ENCODE measurements at regions not wholly inside any gene's neighbourhood (a gene's known extent, or its start where the extent isn't known, plus 50 kb on each side); places are given as distances from the start of the nearest gene placed in this dataset.
"Not testable (repeated sequence)": the region's sequence is repeated elsewhere in the genome, so short reads cannot be mapped to it uniquely, and the experiment has no call there.

GRCh38 chr14:30272848-30273832 is 285.8 kb upstream of the G2E3 start:
- no peak overlapping the region for H3K4me2 ChIP-seq
- TF ChIP-seq, protein P1, sequence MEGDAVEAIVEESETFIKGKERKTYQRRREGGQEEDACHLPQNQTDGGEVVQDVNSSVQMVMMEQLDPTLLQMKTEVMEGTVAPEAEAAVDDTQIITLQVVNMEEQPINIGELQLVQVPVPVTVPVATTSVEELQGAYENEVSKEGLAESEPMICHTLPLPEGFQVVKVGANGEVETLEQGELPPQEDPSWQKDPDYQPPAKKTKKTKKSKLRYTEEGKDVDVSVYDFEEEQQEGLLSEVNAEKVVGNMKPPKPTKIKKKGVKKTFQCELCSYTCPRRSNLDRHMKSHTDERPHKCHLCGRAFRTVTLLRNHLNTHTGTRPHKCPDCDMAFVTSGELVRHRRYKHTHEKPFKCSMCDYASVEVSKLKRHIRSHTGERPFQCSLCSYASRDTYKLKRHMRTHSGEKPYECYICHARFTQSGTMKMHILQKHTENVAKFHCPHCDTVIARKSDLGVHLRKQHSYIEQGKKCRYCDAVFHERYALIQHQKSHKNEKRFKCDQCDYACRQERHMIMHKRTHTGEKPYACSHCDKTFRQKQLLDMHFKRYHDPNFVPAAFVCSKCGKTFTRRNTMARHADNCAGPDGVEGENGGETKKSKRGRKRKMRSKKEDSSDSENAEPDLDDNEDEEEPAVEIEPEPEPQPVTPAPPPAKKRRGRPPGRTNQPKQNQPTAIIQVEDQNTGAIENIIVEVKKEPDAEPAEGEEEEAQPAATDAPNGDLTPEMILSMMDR (conservative IDR thresholded peaks at IDR 0.05; ENCODE audit: low read depth, low read length): no peak
- no peaks in the 10 kb centered on the region for H3K36me3 ChIP-seq (ENCODE audit: insufficient read depth)
- H4K20me1 ChIP-seq (ENCODE audit: insufficient read depth): no peaks in the 10 kb centered on the region
- no peak overlapping the region for H3K27ac ChIP-seq
- H3K79me2 ChIP-seq (ENCODE audit: insufficient read depth, low read depth): no peaks in the 10 kb centered on the region
- H3K9ac ChIP-seq: no peak overlapping the region
- H3K4me3 ChIP-seq (IDR thresholded peaks at IDR 0.05; ENCODE audit: insufficient read depth, low read depth, low read length): no peak overlapping the region
- H3K4me1 ChIP-seq (ENCODE audit: low read depth, poor library complexity, severe bottlenecking): no peaks in the 10 kb centered on the region
- H3K27me3 ChIP-seq (ENCODE audit: insufficient read depth, low read depth): no peaks in the 10 kb centered on the region
- H2AFZ ChIP-seq (ENCODE audit: low read depth): no peak overlapping the region

DNA sequence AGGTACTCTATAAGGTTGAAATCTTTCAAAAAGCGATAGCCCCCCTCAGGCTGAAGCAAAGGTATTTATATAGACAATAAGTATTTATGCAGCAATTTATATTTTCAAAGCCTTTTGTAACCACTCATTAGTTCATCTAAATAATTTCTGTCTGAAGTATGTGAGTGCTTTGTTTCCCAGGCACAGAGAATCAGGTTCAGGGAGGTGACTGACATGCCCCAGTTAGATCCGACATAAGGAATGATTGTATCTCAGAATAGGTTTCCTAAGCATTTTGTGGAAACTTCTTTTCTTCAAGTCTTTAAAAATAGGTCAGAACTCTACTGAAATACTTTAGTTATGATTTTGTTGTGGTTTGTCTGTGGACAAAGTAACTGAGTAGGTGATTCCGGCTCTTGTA is 283.4 kb upstream of the G2E3 start:
- TF ChIP-seq, protein P1 (conservative IDR thresholded peaks at IDR 0.05; ENCODE audit: low read depth, low read length): no peak

DNA sequence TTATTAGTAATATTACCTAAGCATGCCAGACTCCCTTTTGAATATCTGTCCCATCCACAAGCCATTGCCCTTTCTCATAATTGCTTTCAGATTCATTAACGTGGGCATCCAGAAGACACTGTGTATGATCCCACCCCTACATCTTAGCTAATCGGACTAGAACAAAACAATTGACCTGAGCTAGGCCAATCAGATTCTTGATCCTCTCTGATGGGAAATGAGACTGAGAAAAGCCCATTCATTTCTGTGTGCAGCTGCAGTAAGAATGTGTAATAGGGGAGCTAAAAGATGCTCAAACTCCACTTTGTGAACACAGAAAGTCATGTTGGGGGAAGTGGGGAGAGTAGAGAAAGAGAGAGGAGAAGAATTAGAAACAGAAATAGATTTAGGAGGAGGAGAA is 281.7 kb upstream of the G2E3 start:
- no peaks in the 10 kb centered on the region for H3K79me2 ChIP-seq (ENCODE audit: insufficient read depth, low read depth)
- H2AFZ ChIP-seq (ENCODE audit: low read depth): no peak overlapping the region
- no peak overlapping the region for H3K4me2 ChIP-seq
- H3K9ac ChIP-seq: no peak overlapping the region
- no peaks in the 10 kb centered on the region for H3K36me3 ChIP-seq (ENCODE audit: insufficient read depth)
- H4K20me1 ChIP-seq (ENCODE audit: insufficient read depth): no peaks in the 10 kb centered on the region
- H3K4me3 ChIP-seq (IDR thresholded peaks at IDR 0.05; ENCODE audit: insufficient read depth, low read depth, low read length): no peak overlapping the region
- no peak overlapping the region for H3K27ac ChIP-seq
- TF ChIP-seq, protein P1 (conservative IDR thresholded peaks at IDR 0.05; ENCODE audit: low read depth, low read length): no peak
- no peaks in the 10 kb centered on the region for H3K27me3 ChIP-seq (ENCODE audit: insufficient read depth, low read depth)
- no peaks in the 10 kb centered on the region for H3K4me1 ChIP-seq (ENCODE audit: low read depth, poor library complexity, severe bottlenecking)

More for the DNA sequence above, 283.4 kb upstream of the G2E3 start:
- H3K36me3 ChIP-seq (ENCODE audit: insufficient read depth): no peaks in the 10 kb centered on the region
- no peak overlapping the region for H3K4me3 ChIP-seq (IDR thresholded peaks at IDR 0.05; ENCODE audit: insufficient read depth, low read depth, low read length)
- no peak overlapping the region for H2AFZ ChIP-seq (ENCODE audit: low read depth)
- H3K27ac ChIP-seq: no peak overlapping the region
- no peaks in the 10 kb centered on the region for H3K79me2 ChIP-seq (ENCODE audit: insufficient read depth, low read depth)
- H3K27me3 ChIP-seq (ENCODE audit: insufficient read depth, low read depth): no peaks in the 10 kb centered on the region
- no peak overlapping the region for H3K9ac ChIP-seq
- H3K4me2 ChIP-seq: no peak overlapping the region
- H3K4me1 ChIP-seq (ENCODE audit: low read depth, poor library complexity, severe bottlenecking): no peaks in the 10 kb centered on the region
- H4K20me1 ChIP-seq (ENCODE audit: insufficient read depth): no peaks in the 10 kb centered on the region

DNA sequence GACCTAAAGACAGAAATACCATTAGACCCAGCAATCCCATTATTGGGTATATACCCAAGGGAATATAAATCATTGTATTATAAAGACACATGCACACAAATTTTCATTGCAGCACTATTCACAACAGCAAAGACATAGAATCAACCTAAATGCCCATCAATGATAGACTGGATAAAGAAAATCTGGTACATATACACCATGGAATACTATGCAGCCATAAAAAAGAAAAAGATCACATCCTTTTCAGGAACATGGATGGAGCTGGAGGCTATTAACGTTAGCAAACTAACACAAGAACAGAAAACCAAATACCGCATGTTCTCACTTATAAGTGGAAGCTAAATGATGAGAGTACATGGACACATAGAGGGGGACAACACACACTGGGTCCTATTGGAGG is 280.1 kb upstream of the G2E3 start:
- H3K27me3 ChIP-seq (ENCODE audit: insufficient read depth, low read depth); H3K4me3 ChIP-seq (IDR thresholded peaks at IDR 0.05; ENCODE audit: insufficient read depth, low read depth, low read length); H4K20me1 ChIP-seq (ENCODE audit: insufficient read depth); H3K36me3 ChIP-seq (ENCODE audit: insufficient read depth); H3K79me2 ChIP-seq (ENCODE audit: insufficient read depth, low read depth); H3K4me2 ChIP-seq; H3K4me1 ChIP-seq (ENCODE audit: low read depth, poor library complexity, severe bottlenecking); H2AFZ ChIP-seq (ENCODE audit: low read depth); H3K9ac ChIP-seq; H3K27ac ChIP-seq: not testable (repeated sequence)

Measured in KMS-11 (cell line).